NB4 (cell line): ENCODE measurements at regions not wholly inside any gene's neighbourhood (a gene's known extent, or its start where the extent isn't known, plus 50 kb on each side); places are given as distances from the start of the nearest gene placed in this dataset.
A peak's percentile ranks its signal among the peaks of the same experiment; 100 is the strongest.

Experiments used
- CTCF ChIP-seq: IDR thresholded peaks from one replicate; pipeline ENCODE4 v1.5.1; 2012; ENCODE audit warnings: low read depth, low read length
- MAX ChIP-seq: IDR thresholded peaks from 2 replicates; pipeline ENCODE4 v1.6.1; 2011; ENCODE audit warnings: low read depth, low read length
- MYC ChIP-seq: IDR thresholded peaks from 2 replicates; pipeline ENCODE4 v1.6.1; 2011; ENCODE audit warnings: low read depth, low read length
- POLR2A ChIP-seq: IDR thresholded peaks from 2 replicates; pipeline ENCODE4 v1.6.1; 2011; ENCODE audit warnings: mild to moderate bottlenecking; ENCODE audit not compliant: insufficient read length; ENCODE audit errors: extremely low read depth

- no peak for TF ChIP-seq MAX
- no peak for TF ChIP-seq POLR2A
- no peak for TF ChIP-seq CTCF
- TF ChIP-seq MYC = peak; percentile 15; the same call in 1 of the 2 replicates
These were observed 50.4 kb upstream of the CCDC160 start for GRCh38 chrX:134186362-134187121.
